ENCODE measurements at regions not wholly inside any gene's neighbourhood (a gene's known extent, or its start where the extent isn't known, plus 50 kb on each side); places are given as distances from the start of the nearest gene placed in this dataset.

DNA sequence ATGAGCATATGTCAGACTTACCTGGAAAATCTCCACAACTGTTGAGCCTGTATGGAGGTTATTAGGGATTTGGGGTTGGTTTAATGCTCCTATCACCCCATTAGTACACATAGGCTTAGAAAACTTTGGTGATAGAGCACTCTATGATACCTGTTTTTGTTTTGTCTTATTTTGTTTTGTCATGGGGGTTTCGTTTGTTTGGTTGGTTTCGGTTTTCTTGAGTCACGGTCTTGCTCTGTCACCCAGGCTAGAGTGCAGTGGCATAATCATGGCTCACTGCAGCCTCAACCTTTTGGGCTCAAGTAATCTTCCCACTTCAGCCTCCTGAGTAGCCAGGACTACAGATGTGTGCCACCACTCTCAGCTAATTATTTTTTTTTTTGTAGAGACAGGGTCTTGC lies 70.0 kb downstream of the MZT1 start:
- Histone ChIP-seq H3K27me3 (ENCODE audit: insufficient read depth, poor library complexity, severe bottlenecking) (no peaks in the 10 kb centered on the region), H3K4me3 (replicated peaks; ENCODE audit: insufficient read depth, low read length) (no peak overlapping the region), H3K27ac (replicated peaks) (no peak overlapping the region)
- no peak for DNase-seq (ENCODE audit: low read depth in 1 of 2, low spot score in 1 of 2)
- TF ChIP-seq GABPA (IDR thresholded peaks at IDR 0.05; ENCODE audit: low read depth) (no peak), SPI1 (IDR thresholded peaks at IDR 0.05; ENCODE audit: borderline replicate concordance, low read depth) (no peak), CTCF (IDR thresholded peaks at IDR 0.05; ENCODE audit: insufficient read depth, low read length) (no peak), POLR2AphosphoS5 (IDR thresholded peaks at IDR 0.05; ENCODE audit: low read depth) (no peak)
- TF ChIP-seq, protein P1, sequence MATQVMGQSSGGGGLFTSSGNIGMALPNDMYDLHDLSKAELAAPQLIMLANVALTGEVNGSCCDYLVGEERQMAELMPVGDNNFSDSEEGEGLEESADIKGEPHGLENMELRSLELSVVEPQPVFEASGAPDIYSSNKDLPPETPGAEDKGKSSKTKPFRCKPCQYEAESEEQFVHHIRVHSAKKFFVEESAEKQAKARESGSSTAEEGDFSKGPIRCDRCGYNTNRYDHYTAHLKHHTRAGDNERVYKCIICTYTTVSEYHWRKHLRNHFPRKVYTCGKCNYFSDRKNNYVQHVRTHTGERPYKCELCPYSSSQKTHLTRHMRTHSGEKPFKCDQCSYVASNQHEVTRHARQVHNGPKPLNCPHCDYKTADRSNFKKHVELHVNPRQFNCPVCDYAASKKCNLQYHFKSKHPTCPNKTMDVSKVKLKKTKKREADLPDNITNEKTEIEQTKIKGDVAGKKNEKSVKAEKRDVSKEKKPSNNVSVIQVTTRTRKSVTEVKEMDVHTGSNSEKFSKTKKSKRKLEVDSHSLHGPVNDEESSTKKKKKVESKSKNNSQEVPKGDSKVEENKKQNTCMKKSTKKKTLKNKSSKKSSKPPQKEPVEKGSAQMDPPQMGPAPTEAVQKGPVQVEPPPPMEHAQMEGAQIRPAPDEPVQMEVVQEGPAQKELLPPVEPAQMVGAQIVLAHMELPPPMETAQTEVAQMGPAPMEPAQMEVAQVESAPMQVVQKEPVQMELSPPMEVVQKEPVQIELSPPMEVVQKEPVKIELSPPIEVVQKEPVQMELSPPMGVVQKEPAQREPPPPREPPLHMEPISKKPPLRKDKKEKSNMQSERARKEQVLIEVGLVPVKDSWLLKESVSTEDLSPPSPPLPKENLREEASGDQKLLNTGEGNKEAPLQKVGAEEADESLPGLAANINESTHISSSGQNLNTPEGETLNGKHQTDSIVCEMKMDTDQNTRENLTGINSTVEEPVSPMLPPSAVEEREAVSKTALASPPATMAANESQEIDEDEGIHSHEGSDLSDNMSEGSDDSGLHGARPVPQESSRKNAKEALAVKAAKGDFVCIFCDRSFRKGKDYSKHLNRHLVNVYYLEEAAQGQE (IDR thresholded peaks at IDR 0.05; ENCODE audit: insufficient replicate concordance, low read depth): no peak

DNA sequence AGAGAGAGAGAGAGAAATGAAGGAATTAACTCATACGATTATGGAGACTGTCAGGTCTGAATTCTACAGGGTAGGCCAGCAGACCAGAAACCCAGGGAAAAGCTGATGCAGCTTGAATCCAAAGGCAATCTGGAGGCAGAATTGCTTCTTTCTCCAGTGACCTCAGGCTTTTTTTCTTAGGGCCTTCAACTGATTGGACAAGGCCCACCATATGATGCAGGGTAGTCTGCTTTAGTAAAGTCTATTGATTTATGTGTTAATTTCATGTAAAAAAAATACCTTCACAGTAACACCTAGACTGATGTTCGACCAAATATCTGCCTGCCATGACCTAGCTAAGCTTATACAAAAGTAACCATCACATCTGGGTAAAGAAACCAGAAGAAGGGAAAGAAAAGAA lies 71.1 kb downstream of the MZT1 start:
- Histone ChIP-seq H3K27me3 (ENCODE audit: insufficient read depth, poor library complexity, severe bottlenecking) (no peaks in the 10 kb centered on the region), H3K4me3 (replicated peaks; ENCODE audit: insufficient read depth, low read length) (no peak overlapping the region), H3K27ac (replicated peaks) (no peak overlapping the region)
- DNase-seq (ENCODE audit: low read depth in 1 of 2, low spot score in 1 of 2): no peak
- TF ChIP-seq SPI1 (IDR thresholded peaks at IDR 0.05; ENCODE audit: borderline replicate concordance, low read depth) (no peak), POLR2AphosphoS5 (IDR thresholded peaks at IDR 0.05; ENCODE audit: low read depth) (no peak)

- Histone ChIP-seq H3K4me3 (replicated peaks; ENCODE audit: insufficient read depth, low read length) (no peak overlapping the region), H3K27me3 (ENCODE audit: insufficient read depth, poor library complexity, severe bottlenecking) (no peaks in the 10 kb centered on the region), H3K27ac (replicated peaks) (no peak overlapping the region)
- TF ChIP-seq POLR2AphosphoS5 (IDR thresholded peaks at IDR 0.05; ENCODE audit: low read depth) (no peak), SPI1 (IDR thresholded peaks at IDR 0.05; ENCODE audit: borderline replicate concordance, low read depth) (no peak), CTCF (IDR thresholded peaks at IDR 0.05; ENCODE audit: insufficient read depth, low read length) (no peak), GABPA (IDR thresholded peaks at IDR 0.05; ENCODE audit: low read depth) (no peak)
- TF ChIP-seq, protein P1 (IDR thresholded peaks at IDR 0.05; ENCODE audit: insufficient replicate concordance, low read depth): no peak
- no peak for DNase-seq (ENCODE audit: low read depth in 1 of 2, low spot score in 1 of 2)
These were observed 73.9 kb downstream of the MZT1 start for GRCh38 chr13:72653506-72653905.

GRCh38 chr13:72652681-72653080 lies 74.7 kb downstream of the MZT1 start:
- H3K4me3 ChIP-seq (replicated peaks; ENCODE audit: insufficient read depth, low read length): no peak overlapping the region
- H3K27me3 ChIP-seq (ENCODE audit: insufficient read depth, poor library complexity, severe bottlenecking): no peaks in the 10 kb centered on the region
- no peak for DNase-seq (ENCODE audit: low read depth in 1 of 2, low spot score in 1 of 2)
- no peak for TF ChIP-seq CTCF (IDR thresholded peaks at IDR 0.05; ENCODE audit: insufficient read depth, low read length)
- TF ChIP-seq POLR2AphosphoS5 (IDR thresholded peaks at IDR 0.05; ENCODE audit: low read depth): no peak
- TF ChIP-seq GABPA (IDR thresholded peaks at IDR 0.05; ENCODE audit: low read depth): no peak
- TF ChIP-seq, protein P1 (IDR thresholded peaks at IDR 0.05; ENCODE audit: insufficient replicate concordance, low read depth): no peak
- no peak for TF ChIP-seq SPI1 (IDR thresholded peaks at IDR 0.05; ENCODE audit: borderline replicate concordance, low read depth)
- no peak overlapping the region for H3K27ac ChIP-seq (replicated peaks)
